WTC11 (cell line): ENCODE measurements at regions not wholly inside any gene's neighbourhood (a gene's known extent, or its start where the extent isn't known, plus 50 kb on each side); places are given as distances from the start of the nearest gene placed in this dataset.

ENCODE experiments used
- ATAC-seq: fragments of 200-7000 bp; cut with Tn5 transposase; 2 replicates; pipeline ENCODE4 v1.10.0; 2021; ENCODE audit warnings: mild to moderate bottlenecking, moderate library complexity
- CTCF ChIA-PET: fragments of 300-600 bp; sonication (Branson Sonifier 250); formaldehyde crosslinking; loops from one replicate; lab custom pipeline; 2021; ENCODE audit warnings: antibody characterized with exemption; lab: Charles Lee
- POLR2A ChIA-PET: fragments of 350-600 bp; sonication (Branson Sonifier 250); formaldehyde crosslinking; loops from one replicate; lab custom pipeline; 2021; ENCODE audit warnings: antibody characterized with exemption; lab: Charles Lee
- DNase-seq: peaks from one replicate; pipeline ENCODE4 v3.0.0; 2021; ENCODE audit warnings: low spot score
- H3K27ac Mint-ChIP-seq: 2 replicates; pipeline ENCODE4 v1.8.0; 2021; ENCODE audit warnings: mixed read lengths
- H3K27me3 Mint-ChIP-seq: 2 replicates; pipeline ENCODE4 v1.8.0; 2021; ENCODE audit warnings: low read depth, mild to moderate bottlenecking, moderate library complexity, mixed read lengths
- H3K36me3 Mint-ChIP-seq: 2 replicates; pipeline ENCODE4 v1.8.0; 2021; ENCODE audit warnings: mixed read lengths
- H3K4me1 Mint-ChIP-seq: 2 replicates; pipeline ENCODE4 v1.8.0; 2022; ENCODE audit warnings: mixed read lengths
- H3K4me3 Mint-ChIP-seq: 2 replicates; pipeline ENCODE4 v1.8.0; 2021; ENCODE audit warnings: mild to moderate bottlenecking, moderate library complexity, mixed read lengths
- H3K9me3 Mint-ChIP-seq: 2 replicates; pipeline ENCODE4 v1.8.0; 2021; ENCODE audit warnings: mixed read lengths
- GABPB1 ChIP-seq: sonication (generic); formaldehyde crosslinking; IDR thresholded peaks from 2 replicates; pipeline ENCODE4 v1.8.1; 2023; ENCODE audit warnings: mild to moderate bottlenecking, missing genetic modification reagents
- MYBL2 ChIP-seq: sonication (generic); formaldehyde crosslinking; IDR thresholded peaks from 2 replicates; pipeline ENCODE4 v1.8.1; 2023; ENCODE audit warnings: mild to moderate bottlenecking, moderate library complexity, missing genetic modification reagents
- OVOL2 ChIP-seq: fragments of 250-450 bp; sonication (Bioruptor Pico); IDR thresholded peaks from 2 replicates; pipeline ENCODE4 v1.9.0; 2021; ENCODE audit warnings: mild to moderate bottlenecking, borderline replicate concordance
- PRRX2 ChIP-seq: fragments of 250-450 bp; sonication (Bioruptor Pico); IDR thresholded peaks from 2 replicates; pipeline ENCODE4 v1.8.0; 2021; ENCODE audit warnings: mild to moderate bottlenecking
- SP1 ChIP-seq: sonication (generic); formaldehyde crosslinking; conservative IDR thresholded peaks from 2 replicates; pipeline ENCODE4 v1.8.1; 2022; ENCODE audit warnings: missing genetic modification reagents
- ZNF138 ChIP-seq: sonication (generic); formaldehyde crosslinking; conservative IDR thresholded peaks from 2 replicates; pipeline ENCODE4 v1.8.1; 2022; ENCODE audit warnings: mild to moderate bottlenecking, moderate library complexity, missing genetic modification reagents
- ZNF263 ChIP-seq: sonication (generic); formaldehyde crosslinking; IDR thresholded peaks from 2 replicates; pipeline ENCODE4 v1.8.1; 2022; ENCODE audit warnings: low read depth, mild to moderate bottlenecking, moderate library complexity, missing genetic modification reagents
- ZNF317 ChIP-seq: sonication (generic); formaldehyde crosslinking; IDR thresholded peaks from 2 replicates; pipeline ENCODE4 v1.8.1; 2023; ENCODE audit warnings: low read depth, mild to moderate bottlenecking, moderate library complexity, missing genetic modification reagents, borderline replicate concordance
- ZNF396 ChIP-seq: fragments of 250-450 bp; sonication (Bioruptor Pico); IDR thresholded peaks from 2 replicates; pipeline ENCODE4 v1.8.0; 2021; ENCODE audit warnings: mild to moderate bottlenecking, moderate library complexity, borderline replicate concordance
- ZNF416 ChIP-seq: fragments of 250-450 bp; sonication (Bioruptor Pico); IDR thresholded peaks from 2 replicates; pipeline ENCODE4 v1.9.0; 2021; ENCODE audit warnings: mild to moderate bottlenecking, inconsistent platforms
- TF ChIP-seq, protein P1 (sequence below): sonication (generic); formaldehyde crosslinking; IDR thresholded peaks from 2 replicates; pipeline ENCODE4 v1.8.0; 2022; ENCODE audit warnings: missing genetic modification reagents
- TF ChIP-seq, protein P2 (sequence below): fragments of 250-450 bp; sonication (Bioruptor Pico); IDR thresholded peaks from 2 replicates; pipeline ENCODE4 v2.1.2; 2022; ENCODE audit warnings: mild to moderate bottlenecking, moderate library complexity
- TF ChIP-seq, protein P3 (sequence below): sonication (generic); formaldehyde crosslinking; IDR thresholded peaks from 2 replicates; pipeline ENCODE4 v1.8.1; 2023; ENCODE audit warnings: mild to moderate bottlenecking, missing genetic modification reagents
- TF ChIP-seq, protein P4 (sequence below): fragments of 250-450 bp; sonication (Bioruptor Pico); IDR thresholded peaks from 2 replicates; pipeline ENCODE4 v1.8.0; 2021; ENCODE audit warnings: mild to moderate bottlenecking
- TF ChIP-seq, protein P5 (sequence below): fragments of 250-450 bp; sonication (Bioruptor Pico); IDR thresholded peaks from 2 replicates; pipeline ENCODE4 v1.9.0; 2021; ENCODE audit warnings: moderate library complexity, mild to moderate bottlenecking, inconsistent platforms, borderline replicate concordance
- TF ChIP-seq, protein P6 (sequence below): sonication (generic); formaldehyde crosslinking; IDR thresholded peaks from 2 replicates; pipeline ENCODE4 v1.8.1; 2023; ENCODE audit warnings: mild to moderate bottlenecking, missing genetic modification reagents
- TF ChIP-seq, protein P7 (sequence below): sonication (generic); formaldehyde crosslinking; IDR thresholded peaks from 2 replicates; pipeline ENCODE4 v1.8.1; 2023; ENCODE audit warnings: mild to moderate bottlenecking, missing genetic modification reagents, moderate library complexity

DNA sequence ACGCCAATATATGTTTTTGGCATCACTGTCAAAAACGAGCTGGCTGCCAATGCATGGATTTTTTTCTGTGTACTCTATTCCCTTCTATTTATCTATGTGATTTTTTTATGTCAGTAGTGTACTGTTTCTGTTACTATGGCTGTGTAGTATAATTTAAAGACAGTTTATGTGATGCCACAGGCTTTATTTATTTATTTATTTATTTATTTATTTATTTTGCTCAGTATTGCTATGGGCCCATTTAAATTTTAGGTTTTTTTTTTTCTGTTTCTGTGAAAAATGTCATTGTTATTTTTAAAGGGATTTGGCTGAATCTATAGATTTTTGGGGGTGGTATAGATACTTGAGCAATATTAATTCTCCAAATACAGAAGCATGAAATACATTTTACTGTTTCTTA lies 338.4 kb upstream of the POU3F4 start:
- no peak overlapping the region for H3K4me3 Mint-ChIP-seq
- DNase-seq, result no peak
- POLR2A ChIA-PET, result no interaction called here
- H3K9me3 Mint-ChIP-seq, result peaks cover 4% of the 10 kb centered on the region
- H3K27me3 Mint-ChIP-seq, result no peaks in the 10 kb centered on the region
- CTCF ChIA-PET, result no interaction called here
- no peaks in the 10 kb centered on the region for H3K36me3 Mint-ChIP-seq
- H3K4me1 Mint-ChIP-seq, result no peaks in the 10 kb centered on the region
- H3K27ac Mint-ChIP-seq, result no peak overlapping the region
- ATAC-seq, result no peak
- TF ChIP-seq, protein P1, sequence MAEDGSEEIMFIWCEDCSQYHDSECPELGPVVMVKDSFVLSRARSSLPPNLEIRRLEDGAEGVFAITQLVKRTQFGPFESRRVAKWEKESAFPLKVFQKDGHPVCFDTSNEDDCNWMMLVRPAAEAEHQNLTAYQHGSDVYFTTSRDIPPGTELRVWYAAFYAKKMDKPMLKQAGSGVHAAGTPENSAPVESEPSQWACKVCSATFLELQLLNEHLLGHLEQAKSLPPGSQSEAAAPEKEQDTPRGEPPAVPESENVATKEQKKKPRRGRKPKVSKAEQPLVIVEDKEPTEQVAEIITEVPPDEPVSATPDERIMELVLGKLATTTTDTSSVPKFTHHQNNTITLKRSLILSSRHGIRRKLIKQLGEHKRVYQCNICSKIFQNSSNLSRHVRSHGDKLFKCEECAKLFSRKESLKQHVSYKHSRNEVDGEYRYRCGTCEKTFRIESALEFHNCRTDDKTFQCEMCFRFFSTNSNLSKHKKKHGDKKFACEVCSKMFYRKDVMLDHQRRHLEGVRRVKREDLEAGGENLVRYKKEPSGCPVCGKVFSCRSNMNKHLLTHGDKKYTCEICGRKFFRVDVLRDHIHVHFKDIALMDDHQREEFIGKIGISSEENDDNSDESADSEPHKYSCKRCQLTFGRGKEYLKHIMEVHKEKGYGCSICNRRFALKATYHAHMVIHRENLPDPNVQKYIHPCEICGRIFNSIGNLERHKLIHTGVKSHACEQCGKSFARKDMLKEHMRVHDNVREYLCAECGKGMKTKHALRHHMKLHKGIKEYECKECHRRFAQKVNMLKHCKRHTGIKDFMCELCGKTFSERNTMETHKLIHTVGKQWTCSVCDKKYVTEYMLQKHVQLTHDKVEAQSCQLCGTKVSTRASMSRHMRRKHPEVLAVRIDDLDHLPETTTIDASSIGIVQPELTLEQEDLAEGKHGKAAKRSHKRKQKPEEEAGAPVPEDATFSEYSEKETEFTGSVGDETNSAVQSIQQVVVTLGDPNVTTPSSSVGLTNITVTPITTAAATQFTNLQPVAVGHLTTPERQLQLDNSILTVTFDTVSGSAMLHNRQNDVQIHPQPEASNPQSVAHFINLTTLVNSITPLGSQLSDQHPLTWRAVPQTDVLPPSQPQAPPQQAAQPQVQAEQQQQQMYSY (CRISPR knock-in tag), result no peak
- no peak for TF ChIP-seq ZNF416 (CRISPR knock-in tag)
- no peak for TF ChIP-seq MYBL2 (CRISPR knock-in tag)
- TF ChIP-seq, protein P2, sequence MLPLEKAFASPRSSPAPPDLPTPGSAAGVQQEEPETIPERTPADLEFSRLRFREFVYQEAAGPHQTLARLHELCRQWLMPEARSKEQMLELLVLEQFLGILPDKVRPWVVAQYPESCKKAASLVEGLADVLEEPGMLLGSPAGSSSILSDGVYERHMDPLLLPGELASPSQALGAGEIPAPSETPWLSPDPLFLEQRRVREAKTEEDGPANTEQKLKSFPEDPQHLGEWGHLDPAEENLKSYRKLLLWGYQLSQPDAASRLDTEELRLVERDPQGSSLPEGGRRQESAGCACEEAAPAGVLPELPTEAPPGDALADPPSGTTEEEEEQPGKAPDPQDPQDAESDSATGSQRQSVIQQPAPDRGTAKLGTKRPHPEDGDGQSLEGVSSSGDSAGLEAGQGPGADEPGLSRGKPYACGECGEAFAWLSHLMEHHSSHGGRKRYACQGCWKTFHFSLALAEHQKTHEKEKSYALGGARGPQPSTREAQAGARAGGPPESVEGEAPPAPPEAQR (CRISPR knock-in tag), result no peak
- TF ChIP-seq ZNF263 (CRISPR knock-in tag), result no peak
- TF ChIP-seq SP1 (CRISPR knock-in tag), result no peak

DNA sequence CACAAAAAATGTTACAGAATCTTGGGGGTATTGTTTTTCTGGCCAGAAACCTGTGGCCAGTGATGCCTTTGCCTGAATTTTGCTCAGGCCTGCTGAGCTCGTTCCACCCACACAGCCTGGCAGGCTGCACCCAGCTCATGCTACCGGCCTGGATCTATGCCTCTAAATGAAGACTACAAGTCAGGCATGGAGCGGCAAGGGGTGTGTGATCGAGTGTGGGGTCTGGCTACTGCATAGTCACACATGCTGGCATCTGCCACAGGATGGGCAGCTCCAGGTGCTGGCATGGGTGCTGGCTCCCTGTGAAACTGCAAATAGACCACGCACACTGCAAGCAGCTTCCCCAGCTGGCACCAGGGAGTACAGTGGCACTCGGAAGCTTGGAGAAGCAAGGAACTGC lies 323.1 kb upstream of the POU3F4 start:
- H3K9me3 Mint-ChIP-seq, result no peaks in the 10 kb centered on the region
- ATAC-seq (no peak), DNase-seq (no peak)
- POLR2A ChIA-PET, result no interaction called here
- H3K27me3 Mint-ChIP-seq, result no peaks in the 10 kb centered on the region
- no peak for TF ChIP-seq PRRX2 (CRISPR knock-in tag)
- TF ChIP-seq OVOL2 (CRISPR knock-in tag), result no peak
- TF ChIP-seq, protein P3, sequence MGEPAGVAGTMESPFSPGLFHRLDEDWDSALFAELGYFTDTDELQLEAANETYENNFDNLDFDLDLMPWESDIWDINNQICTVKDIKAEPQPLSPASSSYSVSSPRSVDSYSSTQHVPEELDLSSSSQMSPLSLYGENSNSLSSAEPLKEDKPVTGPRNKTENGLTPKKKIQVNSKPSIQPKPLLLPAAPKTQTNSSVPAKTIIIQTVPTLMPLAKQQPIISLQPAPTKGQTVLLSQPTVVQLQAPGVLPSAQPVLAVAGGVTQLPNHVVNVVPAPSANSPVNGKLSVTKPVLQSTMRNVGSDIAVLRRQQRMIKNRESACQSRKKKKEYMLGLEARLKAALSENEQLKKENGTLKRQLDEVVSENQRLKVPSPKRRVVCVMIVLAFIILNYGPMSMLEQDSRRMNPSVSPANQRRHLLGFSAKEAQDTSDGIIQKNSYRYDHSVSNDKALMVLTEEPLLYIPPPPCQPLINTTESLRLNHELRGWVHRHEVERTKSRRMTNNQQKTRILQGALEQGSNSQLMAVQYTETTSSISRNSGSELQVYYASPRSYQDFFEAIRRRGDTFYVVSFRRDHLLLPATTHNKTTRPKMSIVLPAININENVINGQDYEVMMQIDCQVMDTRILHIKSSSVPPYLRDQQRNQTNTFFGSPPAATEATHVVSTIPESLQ (CRISPR knock-in tag), result no peak
- TF ChIP-seq, protein P4, sequence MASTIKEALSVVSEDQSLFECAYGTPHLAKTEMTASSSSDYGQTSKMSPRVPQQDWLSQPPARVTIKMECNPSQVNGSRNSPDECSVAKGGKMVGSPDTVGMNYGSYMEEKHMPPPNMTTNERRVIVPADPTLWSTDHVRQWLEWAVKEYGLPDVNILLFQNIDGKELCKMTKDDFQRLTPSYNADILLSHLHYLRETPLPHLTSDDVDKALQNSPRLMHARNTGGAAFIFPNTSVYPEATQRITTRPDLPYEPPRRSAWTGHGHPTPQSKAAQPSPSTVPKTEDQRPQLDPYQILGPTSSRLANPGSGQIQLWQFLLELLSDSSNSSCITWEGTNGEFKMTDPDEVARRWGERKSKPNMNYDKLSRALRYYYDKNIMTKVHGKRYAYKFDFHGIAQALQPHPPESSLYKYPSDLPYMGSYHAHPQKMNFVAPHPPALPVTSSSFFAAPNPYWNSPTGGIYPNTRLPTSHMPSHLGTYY (CRISPR knock-in tag), result no peak
- TF ChIP-seq, protein P5, sequence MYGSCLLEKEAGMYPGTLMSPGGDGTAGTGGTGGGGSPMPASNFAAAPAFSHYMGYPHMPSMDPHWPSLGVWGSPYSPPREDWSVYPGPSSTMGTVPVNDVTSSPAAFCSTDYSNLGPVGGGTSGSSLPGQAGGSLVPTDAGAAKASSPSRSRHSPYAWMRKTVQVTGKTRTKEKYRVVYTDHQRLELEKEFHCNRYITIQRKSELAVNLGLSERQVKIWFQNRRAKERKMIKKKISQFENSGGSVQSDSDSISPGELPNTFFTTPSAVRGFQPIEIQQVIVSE (CRISPR knock-in tag), result no peak
- TF ChIP-seq MYBL2 (CRISPR knock-in tag), result no peak
- TF ChIP-seq, protein P6, sequence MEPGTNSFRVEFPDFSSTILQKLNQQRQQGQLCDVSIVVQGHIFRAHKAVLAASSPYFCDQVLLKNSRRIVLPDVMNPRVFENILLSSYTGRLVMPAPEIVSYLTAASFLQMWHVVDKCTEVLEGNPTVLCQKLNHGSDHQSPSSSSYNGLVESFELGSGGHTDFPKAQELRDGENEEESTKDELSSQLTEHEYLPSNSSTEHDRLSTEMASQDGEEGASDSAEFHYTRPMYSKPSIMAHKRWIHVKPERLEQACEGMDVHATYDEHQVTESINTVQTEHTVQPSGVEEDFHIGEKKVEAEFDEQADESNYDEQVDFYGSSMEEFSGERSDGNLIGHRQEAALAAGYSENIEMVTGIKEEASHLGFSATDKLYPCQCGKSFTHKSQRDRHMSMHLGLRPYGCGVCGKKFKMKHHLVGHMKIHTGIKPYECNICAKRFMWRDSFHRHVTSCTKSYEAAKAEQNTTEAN (CRISPR knock-in tag), result no peak
- H3K36me3 Mint-ChIP-seq, result no peaks in the 10 kb centered on the region
- no peak overlapping the region for H3K4me3 Mint-ChIP-seq
- H3K4me1 Mint-ChIP-seq, result no peaks in the 10 kb centered on the region
- H3K27ac Mint-ChIP-seq, result no peak overlapping the region
- CTCF ChIA-PET, result no interaction called here

DNA sequence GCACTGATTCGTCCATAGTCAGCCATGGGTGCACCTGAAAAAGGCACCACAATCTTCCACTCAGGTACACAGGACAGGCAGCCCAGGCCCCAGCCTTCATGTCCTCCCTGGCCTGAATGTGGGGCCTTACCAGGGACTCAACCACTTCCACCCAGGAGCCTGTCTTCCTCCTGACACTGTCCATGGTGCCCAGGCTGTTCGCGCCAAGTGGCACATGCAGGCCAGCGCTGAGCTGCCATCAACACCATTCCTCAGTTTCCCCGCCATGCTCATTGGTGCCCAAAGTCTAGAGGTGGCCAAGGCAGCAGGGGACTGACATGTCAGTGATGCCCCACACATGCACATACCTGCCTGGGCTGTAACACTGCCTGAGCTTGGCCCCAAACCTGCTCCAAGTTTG lies 322.2 kb upstream of the POU3F4 start:
- no peaks in the 10 kb centered on the region for H3K9me3 Mint-ChIP-seq
- TF ChIP-seq OVOL2 (CRISPR knock-in tag) (no peak), ZNF138 (CRISPR knock-in tag) (no peak), ZNF317 (CRISPR knock-in tag) (no peak), ZNF396 (CRISPR knock-in tag) (no peak), GABPB1 (CRISPR knock-in tag) (no peak)
- TF ChIP-seq, protein P7, sequence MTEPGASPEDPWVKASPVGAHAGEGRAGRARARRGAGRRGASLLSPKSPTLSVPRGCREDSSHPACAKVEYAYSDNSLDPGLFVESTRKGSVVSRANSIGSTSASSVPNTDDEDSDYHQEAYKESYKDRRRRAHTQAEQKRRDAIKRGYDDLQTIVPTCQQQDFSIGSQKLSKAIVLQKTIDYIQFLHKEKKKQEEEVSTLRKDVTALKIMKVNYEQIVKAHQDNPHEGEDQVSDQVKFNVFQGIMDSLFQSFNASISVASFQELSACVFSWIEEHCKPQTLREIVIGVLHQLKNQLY (CRISPR knock-in tag), result no peak
- TF ChIP-seq, protein P1 (CRISPR knock-in tag), result no peak

More for the DNA sequence above, 322.2 kb upstream of the POU3F4 start:
- Mint-ChIP-seq H3K27me3 (no peaks in the 10 kb centered on the region), H3K36me3 (no peaks in the 10 kb centered on the region), H3K4me3 (no peak overlapping the region), H3K4me1 (no peaks in the 10 kb centered on the region), H3K27ac (no peak overlapping the region)
- DNase-seq (no peak), ATAC-seq (no peak)
- ChIA-PET POLR2A (no interaction called here), CTCF (no interaction called here)
